GM03348 (cell line): ENCODE measurements at regions not wholly inside any gene's neighbourhood (a gene's known extent, or its start where the extent isn't known, plus 50 kb on each side); places are given as distances from the start of the nearest gene placed in this dataset.
"Not testable (repeated sequence)": the region's sequence is repeated elsewhere in the genome, so short reads cannot be mapped to it uniquely, and the experiment has no call there.

Experiments used
- DNase-seq: peaks from one replicate; pipeline ENCODE4 v3.0.0; 2012; ENCODE audit warnings: low spot score

DNA sequence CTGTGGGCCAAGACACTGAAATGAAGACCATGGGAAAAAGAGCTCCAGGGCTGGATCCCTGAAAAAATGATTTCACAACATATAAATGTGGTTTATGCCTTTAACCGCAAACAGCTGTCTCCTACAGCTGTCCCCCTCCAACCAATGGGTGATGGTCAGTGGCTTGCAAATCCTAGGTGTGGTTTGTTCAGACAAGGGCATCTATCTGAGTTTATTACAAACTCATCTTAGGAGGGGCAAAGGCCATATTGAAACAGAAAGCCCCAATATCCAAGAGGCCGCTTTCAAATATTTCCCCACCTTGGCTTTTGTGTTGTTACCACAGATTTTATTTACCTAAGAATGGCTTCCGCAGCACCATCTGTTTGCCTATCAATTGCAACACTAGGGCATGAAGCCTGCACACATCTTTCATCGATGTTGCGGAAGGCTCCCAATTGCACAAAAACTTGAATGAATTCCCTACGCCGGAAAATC, 503.6 kb upstream of the AMELY start:
- DNase-seq, result peak; percentile 24

DNA sequence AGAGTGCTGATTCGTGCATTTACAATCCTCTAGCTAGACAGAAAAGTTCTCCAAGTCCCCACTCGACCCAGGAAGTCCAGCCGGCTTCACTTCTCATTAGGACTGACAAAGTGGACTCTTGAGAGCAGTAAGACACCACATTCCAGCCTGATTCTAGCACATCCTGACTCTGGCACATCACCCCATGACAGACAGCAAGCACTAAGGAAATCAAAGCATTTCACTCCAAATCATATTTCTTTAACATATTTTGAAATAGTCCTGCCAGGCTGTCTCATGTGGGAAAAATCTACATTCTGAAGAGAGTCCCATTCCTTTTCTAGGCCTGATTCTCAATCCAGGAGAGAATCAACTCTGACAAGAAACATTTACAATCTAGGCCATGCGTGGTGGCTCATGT, 478.5 kb upstream of the AMELY start:
- DNase-seq, result no peak

DNA sequence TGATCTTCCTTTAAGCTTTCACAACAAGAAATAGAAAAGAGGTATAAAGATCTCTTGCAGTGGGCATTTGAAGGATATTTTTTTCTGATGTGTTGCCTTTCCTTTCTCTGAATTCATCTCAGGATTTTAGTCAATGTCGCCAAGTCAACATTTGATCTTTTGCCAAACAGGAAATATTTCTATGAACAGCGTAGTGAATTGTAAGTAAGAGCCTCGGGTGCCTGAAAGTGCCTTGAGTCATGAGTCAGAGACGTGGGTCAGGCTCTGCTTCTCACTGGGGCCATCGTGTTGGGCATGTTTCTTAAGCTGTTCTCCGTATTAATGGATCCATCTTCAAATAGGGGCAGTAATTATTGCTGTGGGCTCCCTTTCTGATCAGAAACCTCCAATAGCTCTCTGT, 471.4 kb upstream of the AMELY start:
- peak; percentile 26 for DNase-seq

DNA sequence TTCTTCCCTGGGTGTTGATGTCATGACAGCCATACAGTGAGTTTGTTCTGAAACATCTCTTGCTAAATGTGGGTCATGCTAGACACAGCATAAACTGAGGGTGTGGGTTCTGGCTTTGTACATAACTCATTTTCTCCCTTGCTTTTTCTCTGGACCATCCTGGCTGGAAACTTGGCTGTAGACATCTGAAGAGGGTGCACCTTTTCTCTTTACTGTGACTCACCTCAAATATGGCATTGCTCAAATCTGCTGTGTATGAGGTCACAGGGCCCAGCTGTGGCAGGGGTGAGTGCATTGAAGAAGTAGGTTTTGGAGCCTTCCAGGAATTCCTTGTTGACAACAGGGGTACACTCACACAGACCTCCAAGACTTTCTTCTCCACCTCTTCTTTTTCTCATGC, 465.5 kb upstream of the AMELY start:
- peak; percentile 2 for DNase-seq

DNA sequence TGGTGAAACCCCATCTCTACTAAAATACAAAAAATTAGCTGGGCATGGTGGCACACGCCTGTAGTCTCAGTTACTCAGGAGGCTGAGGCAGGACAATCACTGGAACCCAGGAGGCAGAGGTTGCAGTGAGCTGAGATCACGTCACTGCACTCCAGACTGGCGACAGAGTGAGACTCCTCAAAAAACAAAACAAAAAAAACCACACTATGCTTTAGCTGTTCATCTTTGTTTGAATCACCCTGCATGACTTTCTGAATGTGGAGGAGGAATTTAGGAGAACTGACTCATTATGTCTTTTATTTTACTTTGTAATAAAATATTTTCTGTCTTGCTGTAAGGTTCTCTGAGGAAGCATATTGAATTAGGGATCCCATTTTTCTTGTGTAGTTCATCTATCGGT, 462.9 kb upstream of the AMELY start:
- DNase-seq, result peak; percentile 19

DNA sequence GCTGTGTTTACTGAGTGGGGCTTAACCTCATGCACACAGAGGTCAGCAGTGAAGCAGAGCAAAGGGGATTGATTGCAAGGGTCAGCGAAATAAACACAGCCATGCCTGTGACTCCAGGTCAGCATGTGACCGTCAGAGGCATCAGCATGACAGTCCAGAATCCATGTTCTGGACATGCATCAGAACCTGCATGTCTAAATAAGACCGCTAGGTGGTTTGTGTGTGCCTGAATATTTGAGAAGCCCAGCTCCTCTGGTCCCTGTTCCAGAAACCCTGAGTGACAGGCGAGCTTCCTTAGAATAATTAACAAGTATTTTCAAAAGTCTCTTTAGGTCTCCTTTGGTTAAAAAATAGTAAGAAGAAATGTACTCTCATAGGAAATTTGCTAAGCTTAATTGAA, 460.4 kb upstream of the AMELY start:
- DNase-seq, result not testable (repeated sequence)

DNA sequence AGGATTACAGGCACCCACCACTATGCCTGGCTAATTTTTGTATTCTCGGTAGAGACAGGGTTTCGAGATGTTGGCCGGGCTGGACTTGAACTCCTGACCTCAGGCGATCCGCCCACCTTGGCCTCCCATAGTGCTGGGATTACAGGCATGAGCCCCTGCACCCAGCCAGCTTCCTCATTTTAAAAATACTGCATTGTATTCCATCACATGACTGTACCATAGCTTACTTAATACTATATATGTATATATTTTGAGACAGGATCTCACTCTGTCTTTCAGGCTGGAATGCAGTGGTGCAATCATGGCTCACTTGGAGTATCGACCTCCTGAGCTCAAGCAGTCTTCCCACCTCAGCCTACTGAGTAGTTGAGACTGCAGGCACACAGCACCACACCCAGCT, 459.5 kb upstream of the AMELY start:
- DNase-seq, result not testable (repeated sequence)

DNA sequence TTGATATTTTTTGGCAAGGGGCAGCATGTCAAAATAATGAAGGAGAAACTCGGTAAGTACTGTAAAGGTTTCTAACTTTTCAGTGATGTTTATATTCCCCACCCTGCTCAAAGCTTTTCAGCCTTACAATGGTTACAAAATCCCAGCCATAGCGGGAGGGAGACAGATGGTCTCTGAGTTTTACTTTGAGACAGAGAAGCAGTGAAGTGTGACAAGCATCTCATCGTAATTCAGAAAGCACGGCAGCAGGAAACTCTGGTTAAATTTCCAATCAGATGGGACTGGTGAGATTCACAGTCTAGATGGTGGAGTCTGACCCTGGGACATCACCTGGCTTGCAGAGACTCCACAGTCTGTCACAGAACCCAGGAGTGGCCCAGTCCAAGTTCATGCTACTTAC, 448.0 kb upstream of the AMELY start:
- DNase-seq, result no peak

DNA sequence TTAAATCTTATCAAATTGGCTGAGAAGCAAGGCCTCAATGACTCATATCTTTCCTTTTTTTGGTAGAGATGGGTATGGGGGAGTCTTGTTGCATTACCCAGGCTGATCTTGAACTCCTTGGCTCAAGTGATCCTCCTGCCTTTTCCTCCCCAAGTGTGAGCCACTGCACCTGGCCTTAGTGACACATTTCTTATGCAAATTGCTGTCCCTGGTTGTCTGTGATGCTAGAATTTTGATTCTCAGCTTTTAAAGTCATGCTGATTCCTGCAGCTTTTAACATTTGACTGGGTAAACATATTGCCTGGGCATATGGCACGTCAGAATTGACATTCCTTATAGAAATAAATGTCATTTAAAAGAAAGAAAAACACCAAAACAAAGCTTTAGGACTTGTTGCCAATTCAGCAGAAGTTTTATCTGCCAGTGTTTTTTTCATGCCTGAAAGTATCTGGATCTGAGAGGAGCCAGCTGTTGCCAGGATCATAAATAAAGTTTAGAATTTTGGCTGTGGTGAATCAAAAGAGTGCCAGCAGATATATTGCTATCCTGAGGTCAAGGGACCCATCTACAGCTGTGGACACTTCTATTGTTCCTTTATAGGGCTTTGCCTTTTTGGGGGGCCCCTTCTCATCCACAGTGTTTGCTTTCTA, 446.7 kb upstream of the AMELY start:
- DNase-seq, result no peak

DNA sequence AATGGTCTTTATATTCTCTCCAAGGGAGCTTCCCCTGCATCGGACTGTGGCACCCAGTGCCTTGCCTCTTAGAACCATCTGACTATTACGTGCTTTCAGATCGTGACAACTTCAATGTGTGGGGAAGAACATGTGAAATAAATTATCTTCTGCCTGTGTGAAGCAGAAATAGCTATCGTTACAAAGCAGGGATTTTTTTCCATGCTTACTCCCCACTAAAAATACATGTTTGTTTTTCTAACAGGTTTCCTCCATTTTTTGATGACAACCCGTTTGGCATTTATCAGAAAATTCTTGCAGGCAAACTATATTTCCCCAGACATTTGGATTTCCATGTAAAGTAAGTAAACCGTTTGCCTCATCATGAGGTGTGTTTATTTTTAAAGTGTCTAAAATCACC, 444.3 kb upstream of the AMELY start:
- DNase-seq, result not testable (repeated sequence)

DNA sequence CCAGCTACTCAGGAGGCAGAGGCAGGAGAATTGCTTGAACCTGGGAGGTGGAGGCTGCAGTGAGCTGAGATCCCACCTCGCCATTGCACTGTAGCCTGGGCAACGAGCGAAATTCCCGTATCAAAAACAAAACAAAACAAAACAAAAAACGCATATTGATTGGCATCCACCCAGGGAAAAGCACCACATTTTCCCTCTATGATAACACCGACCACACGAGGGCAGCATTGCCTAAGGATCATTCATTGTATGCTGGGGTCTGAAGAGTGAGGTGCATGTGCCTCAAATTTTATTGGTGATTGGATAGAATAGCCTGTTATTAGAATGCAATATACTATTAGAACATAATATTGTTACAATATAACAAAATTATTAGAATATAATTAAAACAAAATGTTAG, 433.1 kb upstream of the AMELY start:
- DNase-seq, result peak; percentile 53

DNA sequence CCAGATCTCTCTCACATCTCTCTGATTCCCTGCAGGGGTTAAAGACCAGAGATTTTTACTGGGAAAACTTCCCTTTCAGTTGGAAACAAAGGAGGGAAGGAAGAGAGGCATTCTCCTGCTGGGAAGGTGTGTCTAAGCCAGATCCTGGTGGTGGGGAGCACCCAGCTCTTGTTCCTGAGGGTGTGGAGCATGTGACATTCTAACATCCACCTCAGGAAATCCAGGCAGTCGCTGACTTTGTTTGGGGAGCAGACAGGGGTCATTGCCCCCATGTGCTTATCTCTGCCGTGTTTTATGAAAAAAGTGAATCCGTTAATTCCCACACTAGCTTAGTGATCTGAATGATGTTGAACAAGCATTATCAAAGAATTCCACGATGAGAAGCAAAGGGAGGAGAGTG, 431.7 kb upstream of the AMELY start:
- no peak for DNase-seq

DNA sequence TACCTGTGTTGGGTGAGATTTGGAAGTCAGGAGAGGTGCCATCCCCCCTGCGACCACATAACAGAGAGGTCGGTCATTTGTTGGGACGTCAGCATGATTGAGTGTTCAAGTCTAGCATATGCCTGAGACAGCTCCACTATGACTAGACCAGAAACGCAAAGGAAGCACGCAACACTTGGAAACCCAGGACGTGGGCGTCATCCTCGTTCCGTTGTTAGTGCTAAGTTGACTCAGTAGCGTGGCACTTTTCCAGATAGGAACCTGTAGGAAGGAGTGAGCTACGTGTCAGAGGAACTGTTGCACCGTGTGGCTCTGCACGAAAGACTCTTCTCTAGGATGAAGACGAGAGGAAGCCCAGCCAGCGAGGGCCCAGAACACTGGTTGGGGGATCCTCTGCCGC, 431.2 kb upstream of the AMELY start:
- not testable (repeated sequence) for DNase-seq

DNA sequence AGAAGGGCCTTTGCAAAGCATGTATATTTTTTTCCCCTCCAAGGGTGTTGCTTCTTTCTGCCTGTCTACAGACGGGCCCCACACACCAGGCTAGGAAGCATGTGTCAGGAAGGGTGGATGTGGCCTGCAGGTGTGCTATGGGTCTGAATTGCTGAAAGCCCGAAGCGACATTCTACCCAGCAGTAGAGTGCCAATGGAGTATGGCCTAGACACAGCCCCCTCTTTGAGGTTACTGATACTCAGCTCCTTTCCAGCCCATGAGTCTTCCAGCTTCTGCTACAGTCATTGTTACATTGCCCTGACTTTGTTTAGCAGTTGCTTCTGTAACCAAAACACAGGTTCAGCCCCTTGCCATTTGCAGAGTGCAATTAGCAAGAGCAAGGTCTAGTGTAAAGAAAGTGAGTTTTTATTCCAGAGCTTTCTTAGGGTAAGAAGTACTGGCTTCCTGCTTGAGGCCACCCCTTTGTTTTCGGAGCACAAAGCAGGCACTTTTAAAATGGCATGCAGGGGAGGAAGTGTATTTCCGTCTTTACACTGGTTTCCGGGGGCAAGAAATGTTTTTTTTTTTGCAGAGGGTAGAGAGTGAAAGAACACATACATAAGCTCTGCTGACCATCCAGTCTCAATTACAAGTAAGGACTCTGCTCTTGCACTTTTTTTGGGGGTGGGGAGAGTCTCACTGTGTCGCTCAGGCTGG, 428.0 kb upstream of the AMELY start:
- no peak for DNase-seq

DNA sequence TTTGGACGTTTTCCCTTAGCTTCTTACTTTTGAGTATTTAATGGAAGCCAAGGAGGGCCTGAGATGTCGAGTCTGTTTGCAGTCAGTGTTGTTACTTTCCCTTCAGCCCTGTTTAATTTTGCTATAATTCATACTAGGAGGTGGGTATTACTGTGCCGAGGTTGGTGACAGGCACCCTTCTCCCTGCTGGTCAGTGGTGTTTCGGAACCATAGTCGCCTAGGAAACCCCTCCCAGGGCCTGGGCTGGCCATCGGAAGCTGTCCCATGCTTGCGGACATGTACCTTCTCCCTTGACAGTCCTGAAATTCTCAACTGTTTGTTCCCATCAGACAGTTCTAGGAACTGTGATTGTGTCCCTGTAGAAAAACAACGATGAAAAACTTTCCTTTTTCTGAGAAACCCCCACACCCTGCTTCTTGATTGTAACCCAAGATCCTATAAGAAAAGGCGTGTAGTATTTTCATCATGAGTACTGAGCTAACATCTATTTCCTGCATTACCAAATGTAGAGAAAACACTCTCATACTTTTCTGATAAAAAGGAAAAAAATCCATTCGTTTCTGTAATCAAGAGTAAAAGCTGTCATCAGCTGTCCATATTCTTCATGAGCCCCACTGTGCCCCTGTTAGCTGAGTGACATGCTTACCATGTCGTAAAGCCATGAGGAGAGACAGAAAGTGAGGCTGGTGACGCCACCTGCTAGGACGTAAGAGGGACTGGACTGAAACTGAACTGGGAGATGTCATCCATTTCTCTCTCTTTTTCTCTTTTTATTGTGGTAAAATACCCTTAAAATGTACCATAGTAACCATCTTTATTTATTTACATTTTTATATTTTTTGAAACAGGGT, 424.7 kb upstream of the AMELY start:
- DNase-seq, result no peak

DNA sequence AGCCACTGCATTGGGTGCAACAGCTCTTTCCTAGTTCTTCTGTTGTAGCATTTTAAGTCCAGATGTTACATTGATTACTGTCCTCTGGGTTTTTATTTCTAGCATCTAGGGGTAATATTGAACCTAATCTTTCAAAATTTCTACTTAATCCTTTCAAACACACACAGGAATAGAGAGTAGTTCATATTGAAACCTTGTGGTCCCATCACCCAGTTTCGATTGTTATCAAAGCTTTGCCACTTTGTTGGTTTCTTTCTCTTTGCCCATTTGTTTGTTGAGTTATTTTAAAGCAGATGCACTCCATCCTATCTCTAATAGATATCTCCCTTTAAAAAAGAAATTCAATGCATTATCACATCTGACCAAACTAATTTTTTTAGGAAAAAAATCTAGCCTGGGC, 422.9 kb upstream of the AMELY start:
- no peak for DNase-seq

DNA sequence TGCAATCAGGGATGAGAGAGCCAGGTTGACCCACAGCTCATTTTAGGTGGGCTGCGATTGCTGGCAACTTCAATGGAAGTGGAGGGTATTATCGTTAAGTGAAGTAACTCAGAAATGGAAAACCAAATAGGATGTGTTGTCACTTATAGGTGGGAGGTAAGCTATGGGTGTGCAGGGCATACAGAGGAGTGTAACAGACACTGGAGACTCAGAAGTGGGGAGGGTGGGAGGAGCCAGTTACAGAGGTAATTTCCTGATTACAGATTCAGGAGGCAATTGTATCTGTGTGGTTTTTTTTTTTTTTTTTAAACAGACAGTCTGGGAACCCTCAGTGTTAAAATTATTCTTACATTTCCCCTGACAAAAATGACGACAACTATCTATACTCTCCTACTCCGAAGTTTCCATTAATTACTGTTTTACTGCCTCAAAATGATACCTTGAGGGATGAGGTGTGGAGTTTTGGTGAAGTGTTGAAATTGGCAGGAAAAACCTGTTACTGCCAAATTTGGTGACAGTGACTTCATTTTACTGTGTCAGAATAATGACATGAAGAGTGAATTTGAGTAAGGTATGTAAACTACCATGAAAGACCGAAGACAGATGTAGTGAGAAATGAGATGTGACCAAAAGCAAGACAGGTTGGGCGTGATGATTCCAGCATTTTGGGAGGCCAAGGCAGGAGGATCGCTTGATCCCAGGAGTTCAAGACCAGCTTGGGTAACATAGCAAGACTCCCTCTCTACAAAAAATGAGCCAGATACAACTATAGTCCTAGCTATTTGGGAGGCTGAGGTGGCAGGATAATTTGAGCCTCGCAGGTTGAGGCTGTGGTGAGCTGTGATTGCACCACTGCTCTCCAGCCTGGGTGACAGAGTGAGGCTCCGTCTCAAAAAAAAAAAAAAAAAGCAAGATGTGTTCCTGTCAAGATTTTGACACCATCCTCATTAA, 415.0 kb upstream of the AMELY start:
- DNase-seq, result no peak

DNA sequence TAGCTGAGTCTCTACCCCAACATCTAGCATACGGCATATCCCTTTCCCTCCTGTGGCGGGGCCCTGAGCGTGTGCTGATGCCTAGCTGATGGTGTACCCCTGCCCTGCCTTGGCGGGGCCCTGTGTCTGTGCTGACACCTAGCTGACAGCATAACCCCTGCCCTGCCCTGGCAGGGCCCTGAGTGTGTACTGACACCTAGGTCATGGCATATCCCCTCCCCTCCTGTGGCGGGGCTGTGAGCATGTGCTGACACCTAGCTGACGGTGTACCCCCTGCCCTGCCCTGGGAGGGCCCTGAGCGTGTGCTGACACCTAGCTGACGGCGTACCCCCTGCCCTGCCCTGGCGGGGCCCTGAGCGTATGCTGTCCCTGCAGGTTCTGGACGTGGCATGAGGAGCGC, 414.0 kb upstream of the AMELY start:
- no peak for DNase-seq

DNA sequence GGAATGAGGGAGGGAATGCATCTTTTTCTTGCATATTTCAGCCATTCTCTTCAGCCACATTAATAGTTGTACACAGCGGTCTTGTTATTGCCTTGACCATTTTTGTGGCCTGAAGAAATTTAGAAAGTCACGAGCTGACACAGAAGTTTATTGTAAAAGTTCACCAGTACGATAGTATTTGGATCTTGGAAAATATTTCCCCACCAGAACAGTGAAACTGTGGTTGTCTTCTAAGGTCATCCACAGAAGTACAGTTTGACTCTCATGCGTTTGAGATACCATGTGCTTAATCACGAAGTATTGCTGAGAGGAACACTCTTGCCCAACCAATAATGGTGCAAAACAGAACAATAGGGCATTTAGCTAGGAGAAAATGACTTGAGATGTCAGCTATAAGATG, 409.2 kb upstream of the AMELY start:
- DNase-seq, result no peak

DNA sequence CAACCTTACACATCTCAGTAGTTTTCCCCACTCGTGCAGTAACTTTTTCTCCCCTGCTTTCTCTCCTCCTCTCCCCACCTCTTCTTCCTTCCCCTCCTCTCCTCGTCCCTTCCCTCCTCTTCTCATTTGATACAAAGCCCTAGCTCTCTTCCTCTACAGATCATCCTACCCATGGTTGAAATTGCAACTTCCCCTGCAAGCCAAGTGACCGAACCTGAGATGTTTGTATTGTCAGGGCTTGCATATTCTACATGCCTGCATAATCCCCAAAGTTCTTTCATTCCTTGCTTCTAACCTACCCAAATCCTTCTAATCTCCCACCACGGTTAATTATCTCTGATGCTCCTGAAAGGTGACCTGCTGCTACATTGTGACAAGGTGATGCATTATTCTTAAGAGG, 408.6 kb upstream of the AMELY start:
- not testable (repeated sequence) for DNase-seq

DNA sequence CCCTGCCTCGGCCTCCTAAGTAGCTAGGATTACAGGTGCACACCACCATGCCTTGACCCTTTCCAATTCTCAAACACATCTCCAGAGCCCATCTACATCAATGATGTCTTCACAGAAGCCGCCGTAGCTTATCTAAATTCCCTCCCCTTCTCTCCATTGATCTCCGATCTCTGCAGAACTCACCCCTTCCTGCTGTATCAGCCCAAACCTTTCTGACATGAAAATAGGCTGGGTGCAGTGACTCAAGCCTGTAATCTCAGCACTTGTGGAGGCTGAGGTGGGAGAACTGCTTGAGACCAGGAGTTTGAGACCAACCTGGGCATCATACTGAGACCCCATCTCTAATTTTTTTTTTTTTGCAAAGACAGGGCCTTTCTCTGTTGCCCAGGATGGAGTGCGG, 406.6 kb upstream of the AMELY start:
- DNase-seq, result no peak

DNA sequence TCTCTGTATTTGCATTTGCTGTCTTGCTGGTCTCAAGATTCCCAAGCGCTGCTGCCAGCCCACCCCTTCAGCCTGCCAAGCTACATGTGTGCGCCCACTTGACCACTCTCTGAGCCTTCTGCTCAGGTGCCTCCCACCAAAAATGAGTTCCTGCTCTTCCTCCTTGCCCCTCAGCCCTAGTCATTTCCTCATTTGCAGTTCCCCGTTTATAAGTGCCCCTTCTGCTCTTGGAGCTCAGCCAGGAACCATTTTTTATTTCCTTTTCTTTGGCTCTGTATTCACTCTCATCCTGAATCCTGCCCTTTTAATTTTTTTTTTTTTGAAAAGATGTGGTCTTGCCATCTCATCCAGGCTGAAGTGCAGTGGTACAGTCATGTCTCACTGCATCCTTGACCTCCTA, 406.0 kb upstream of the AMELY start:
- no peak for DNase-seq
